Peyer's patch (tissue), 4 donors: ENCODE measurements at regions not wholly inside any gene's neighbourhood (a gene's known extent, or its start where the extent isn't known, plus 50 kb on each side); places are given as distances from the start of the nearest gene placed in this dataset.

Experiments
- POLR2A ChIP-seq, 2 donors: fragments of 450-650 bp; IDR thresholded peaks; one replicate each; pipeline ENCODE4 v1.5.1; 2017; ENCODE audit warnings: antibody characterized with exemption in 2 of 2, mild to moderate bottlenecking in 2 of 2, moderate library complexity in 2 of 2
- TF ChIP-seq, protein P1 (sequence below), 6 experiments: fragments of 450-650 bp in 4 of 6; fragments of 200-600 bp in 2 of 6; sonication (generic) in 1 of 6; IDR thresholded peaks; one replicate each; pipeline ENCODE4 v1.5.1; 2017 to 2019; ENCODE audit warnings: antibody characterized with exemption in 6 of 6, mild to moderate bottlenecking in 3 of 6, moderate library complexity in 1 of 6

DNA sequence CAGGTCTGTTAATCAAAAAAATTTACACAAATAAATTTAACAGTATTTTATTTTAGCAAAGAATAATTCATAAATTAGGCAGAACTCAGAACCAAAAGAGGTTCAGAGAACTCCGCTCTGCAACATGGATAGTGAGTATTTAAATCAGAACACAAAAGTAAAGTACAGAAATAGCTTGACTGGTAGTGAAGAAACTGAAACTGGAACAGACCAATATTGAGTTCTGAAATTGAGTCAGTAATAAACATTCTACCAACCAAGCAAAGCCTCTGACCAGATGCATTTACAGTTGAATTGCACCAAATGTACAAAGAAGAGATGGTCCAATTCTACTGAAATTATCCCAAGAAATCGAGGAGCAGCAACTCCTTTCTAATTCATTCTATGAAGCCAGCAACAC is 1542.8 kb downstream of the EFNA5 start:
- TF ChIP-seq, protein P1, sequence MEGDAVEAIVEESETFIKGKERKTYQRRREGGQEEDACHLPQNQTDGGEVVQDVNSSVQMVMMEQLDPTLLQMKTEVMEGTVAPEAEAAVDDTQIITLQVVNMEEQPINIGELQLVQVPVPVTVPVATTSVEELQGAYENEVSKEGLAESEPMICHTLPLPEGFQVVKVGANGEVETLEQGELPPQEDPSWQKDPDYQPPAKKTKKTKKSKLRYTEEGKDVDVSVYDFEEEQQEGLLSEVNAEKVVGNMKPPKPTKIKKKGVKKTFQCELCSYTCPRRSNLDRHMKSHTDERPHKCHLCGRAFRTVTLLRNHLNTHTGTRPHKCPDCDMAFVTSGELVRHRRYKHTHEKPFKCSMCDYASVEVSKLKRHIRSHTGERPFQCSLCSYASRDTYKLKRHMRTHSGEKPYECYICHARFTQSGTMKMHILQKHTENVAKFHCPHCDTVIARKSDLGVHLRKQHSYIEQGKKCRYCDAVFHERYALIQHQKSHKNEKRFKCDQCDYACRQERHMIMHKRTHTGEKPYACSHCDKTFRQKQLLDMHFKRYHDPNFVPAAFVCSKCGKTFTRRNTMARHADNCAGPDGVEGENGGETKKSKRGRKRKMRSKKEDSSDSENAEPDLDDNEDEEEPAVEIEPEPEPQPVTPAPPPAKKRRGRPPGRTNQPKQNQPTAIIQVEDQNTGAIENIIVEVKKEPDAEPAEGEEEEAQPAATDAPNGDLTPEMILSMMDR (IDR thresholded peaks at IDR 0.05): no peak
- TF ChIP-seq POLR2A (IDR thresholded peaks at IDR 0.05): no peak
